Skin of body (tissue), 1 donor: ENCODE measurements at regions not wholly inside any gene's neighbourhood (a gene's known extent, or its start where the extent isn't known, plus 50 kb on each side); places are given as distances from the start of the nearest gene placed in this dataset.

Source experiments
- DNase-seq: peaks from one replicate; lab custom pipeline; 2025; lab: John Stamatoyannopoulos, UW

DNA sequence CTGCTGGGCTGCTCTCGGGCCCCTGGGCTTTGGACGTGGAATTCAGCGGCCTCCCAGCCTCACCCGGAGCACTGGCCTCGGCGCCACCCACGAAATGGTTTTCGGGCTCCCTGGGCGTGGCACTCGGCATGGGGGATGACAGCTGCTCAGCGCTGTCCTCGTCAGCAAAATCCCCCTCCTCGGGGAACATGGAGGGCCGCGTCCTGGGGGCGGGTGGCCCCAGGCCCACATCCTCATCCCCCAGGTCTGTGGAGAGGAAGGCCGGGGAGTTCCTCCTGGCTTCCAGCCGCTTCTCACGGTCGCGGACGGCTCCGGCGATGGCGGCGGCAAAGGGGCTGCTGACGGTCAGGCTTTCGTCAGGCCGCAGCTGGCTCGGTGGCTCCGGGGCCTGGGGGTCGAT is 88.4 kb downstream of the CTTN start:
- DNase-seq = no peak

DNA sequence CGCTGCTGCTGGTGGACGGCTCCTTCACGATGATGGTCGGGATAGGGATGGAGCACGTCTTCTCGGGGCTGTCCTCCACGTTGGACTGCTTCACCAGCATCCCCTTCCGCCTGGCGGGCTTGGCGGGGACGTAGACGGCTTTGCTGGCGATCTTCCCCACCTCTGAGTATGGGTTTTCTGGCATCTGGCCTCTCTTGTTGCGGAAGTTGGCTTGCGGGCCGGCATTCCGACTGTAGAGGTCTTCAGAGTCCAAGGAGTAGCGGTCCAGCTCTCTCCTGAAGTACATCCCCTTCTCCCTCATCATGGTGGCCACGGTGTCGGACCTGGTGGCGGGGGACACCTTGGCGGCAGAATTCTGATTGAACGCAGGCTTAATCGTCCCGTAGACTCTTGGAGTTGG is 88.8 kb downstream of the CTTN start:
- DNase-seq = no peak

DNA sequence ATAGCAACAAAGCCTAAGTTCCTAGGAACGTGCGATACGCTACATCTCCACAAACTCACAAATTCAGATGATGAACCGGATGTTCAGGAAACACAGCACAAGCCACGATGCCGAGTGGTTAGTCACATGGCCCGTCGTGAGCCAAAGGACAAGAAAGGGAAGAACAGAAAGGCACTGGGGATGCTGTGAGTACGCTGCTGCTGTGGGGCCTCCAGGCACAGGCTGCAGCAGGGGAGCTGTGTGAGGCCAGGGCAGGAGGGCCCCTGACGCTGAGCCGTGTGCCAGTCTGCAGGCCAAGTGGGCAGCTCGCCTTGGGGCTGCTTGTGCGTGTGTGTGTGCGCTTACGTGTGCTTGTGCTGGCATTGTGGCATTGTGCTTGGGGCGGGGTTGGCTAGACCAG is 89.4 kb downstream of the CTTN start:
- DNase-seq = no peak

DNA sequence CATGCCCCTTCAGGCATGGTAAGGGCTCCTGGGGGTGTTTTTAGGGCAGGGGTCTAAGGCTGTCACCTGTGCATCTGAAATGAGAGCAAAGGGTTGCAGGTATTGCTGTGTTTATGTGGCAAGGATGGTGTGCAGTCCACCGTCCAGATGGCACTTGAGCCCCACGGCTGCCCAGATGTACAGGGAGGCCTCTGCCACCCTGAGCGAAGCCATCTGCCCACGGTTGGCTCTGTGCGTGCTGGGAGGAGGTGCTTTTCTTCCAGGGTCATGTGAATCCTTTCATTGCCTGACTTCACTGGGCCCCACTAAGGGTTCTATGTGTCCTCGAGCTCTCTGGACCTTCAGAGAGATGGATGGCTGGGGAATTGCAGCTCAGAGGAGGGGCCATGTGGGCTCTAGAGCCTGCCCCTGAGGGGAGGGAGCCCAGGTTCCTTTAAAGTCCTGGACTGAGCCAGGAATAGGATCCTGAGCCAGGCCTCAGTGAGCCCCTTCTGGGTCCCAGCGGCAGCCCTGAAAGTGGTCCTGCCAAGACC is 89.9 kb downstream of the CTTN start:
- DNase-seq = no peak

DNA sequence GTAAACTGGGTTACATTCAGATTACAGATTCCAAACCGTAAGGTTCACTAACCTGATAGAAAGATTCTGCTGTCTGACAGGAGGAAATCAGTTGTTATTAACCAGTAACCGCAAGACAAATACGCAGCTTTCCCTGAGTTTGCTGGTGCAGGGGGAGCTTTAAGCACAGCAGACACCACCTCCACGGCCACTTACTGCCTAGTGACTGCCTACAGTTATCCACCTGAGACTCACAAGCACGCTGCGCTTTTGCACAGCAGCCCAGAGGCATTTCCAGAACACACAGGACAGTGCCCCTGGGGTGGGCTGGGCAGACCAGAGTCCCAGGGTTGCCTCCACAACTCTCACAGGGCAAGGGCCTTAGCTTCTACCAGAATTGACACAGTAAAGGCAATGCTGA is 90.9 kb downstream of the CTTN start:
- DNase-seq = no peak

DNA sequence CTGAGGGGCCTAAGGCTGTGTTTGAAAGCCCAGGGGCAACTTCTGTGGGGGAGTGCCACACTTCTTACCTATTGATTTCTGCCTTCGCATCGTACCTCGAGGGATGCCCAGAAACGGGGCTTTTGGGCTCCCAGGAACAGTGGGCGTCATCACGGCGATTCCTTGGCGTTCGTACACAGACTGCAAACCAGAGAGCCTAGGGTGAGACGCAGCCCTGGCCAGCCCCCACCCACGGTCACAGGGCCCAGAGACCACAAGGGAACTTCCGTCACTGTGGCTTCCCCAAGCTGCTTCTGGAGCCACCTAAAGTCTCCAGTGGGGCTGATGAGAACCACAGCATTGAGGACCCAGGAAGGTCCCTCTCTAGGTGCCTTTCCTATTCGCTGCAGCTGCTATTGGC is 91.9 kb downstream of the CTTN start:
- DNase-seq = no peak

DNA sequence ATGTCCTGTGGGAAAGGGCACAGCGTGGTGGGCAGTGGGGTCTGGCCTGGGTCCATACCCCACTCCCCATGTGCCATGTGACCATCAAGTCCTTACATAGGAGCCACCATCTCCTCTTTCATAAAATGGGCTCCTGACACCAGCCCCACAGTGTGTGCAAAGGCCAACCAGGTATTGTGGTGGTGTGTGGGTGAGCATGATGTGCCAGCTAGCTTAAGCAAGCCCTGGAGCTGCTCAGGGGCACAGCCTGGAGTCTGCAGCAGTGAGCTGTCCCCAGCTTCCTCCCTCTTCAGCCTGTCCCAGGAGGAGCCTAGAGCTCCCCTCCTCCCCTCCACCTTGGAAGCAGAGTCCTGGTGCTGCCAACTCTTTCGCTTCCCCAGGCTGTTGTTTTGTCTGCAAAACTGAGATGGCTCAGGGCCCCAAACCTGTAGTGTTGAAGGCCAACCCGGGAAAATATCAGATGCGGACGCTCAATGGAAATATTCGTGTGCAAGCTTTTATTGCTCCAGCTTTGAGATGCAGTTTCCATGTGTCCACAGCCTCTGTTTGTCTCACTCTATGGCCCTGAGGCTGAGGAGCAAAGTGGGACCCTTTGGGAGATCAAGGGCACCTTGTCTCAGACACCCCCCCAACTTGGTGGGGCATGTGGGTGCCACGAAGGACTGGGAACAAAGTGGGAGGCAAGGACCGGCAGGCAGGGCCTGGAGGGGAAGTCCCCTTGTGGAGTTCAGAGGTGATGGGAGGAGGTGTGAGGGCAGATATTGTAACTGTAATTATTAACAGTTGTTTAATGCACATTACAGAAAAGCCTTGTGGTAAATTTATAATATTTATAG is 92.6 kb downstream of the CTTN start:
- no peak for DNase-seq

DNA sequence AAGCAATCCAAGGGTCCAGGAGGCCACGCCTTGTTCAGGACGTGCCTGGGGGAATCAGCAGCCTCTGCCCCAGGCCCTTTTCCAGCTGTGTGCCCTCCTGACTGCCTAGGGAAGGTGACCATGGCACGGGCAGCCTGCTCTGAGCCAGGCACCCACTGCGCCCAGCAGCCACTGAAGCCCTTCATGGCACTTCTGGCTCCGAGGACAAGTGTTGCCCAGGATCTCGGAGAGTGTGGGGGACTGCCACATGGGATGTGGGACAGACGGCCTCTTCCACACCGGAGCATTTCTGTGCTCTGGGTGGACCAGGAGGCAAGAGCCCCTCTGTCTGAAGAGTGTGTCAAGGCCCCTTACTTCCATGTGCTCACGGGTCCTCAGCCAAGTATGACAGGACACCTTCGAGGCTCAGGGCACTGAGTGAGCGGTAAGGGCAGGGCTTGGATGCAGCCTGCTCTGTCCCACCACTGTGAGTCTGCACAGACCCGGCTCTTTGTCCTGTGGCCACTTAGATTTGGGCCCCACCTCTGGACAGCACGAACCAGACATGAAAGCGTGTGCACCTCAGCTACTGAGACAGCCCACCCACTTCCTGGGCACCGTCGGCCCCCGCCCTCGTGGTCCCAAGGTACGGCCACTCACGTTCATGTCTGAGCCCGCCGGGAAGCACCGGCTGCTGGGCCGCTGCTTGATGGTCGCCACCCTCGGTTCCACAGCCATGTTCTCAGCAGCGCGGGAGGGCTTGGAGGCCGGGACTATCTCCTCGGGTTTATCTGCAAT is 93.6 kb downstream of the CTTN start:
- no peak for DNase-seq

DNA sequence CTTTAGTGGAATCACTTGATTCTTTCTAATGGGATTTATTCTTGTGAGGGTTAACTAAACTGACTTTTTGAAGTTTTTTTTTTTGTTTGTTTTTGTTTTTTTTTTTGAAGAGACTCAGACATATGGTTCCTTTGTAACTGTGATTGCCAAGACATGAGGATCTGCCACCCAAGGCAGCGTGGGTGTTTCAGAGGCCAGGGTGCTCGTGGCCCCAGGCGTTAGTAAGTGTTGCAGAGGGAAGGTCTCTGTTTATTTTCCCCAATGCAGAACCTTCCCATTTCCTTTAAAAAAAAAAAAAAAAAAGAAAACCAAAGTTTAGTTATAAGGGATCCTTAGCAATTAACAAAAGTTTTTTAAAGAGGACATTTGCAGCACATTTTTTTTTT is 94.8 kb downstream of the CTTN start:
- no peak for DNase-seq

DNA sequence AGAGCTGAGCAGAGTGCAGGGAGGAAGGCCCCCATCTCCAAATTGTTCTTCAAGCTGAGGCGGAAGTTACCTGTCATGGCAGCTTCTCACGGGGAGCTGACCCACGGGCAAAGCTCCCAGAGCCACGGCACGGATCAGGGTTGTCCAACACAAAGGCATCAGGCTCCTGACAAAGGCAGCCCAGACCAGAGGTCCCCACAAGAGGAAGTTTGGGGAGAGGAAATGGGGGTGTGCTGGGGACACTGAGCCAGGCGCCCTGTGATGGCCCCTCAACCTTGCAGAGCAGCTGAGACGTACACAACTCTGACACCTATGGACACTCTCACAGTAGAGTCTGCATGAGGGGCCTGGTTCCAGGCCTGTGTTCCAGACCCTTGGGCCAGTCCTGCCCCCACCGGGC is 95.6 kb downstream of the CTTN start:
- DNase-seq = no peak

DNA sequence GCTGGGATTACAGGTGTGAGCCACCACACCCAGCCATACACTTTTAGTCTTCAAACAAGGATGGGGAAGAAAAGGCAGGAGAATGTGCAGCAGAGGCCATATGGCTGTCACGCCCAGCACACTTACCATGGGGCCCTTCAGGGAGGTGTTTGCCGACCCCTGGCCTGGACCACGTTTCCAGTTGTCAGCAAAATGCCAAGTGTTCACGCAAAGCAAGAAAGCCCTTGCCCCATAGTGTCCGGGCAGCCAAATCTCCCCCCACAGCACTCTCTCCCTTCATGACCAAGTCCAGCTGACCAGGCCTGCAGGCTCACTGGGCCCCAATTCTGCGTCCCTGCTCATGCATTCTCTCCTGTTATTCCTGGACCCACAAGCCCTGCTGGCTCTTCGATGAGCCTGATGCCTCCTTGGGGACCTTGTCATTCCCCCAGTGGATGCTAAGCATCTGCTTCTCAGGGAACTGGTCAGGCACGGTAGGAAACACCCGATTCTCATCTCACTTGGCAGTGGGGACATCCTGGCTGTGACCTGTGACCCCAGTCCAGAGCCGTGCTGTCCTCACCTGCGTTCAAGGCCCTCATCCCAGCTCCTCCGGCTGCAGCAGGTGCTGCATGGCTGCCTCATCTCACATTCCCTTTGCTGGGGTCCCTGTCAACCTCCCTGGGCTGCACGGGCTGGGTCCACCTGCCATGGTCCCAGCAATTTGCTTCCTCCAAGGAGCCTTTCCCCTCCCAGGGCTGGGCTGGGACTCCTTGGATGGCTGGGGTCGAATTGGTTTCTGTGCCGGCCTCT is 96.4 kb downstream of the CTTN start:
- DNase-seq = no peak

DNA sequence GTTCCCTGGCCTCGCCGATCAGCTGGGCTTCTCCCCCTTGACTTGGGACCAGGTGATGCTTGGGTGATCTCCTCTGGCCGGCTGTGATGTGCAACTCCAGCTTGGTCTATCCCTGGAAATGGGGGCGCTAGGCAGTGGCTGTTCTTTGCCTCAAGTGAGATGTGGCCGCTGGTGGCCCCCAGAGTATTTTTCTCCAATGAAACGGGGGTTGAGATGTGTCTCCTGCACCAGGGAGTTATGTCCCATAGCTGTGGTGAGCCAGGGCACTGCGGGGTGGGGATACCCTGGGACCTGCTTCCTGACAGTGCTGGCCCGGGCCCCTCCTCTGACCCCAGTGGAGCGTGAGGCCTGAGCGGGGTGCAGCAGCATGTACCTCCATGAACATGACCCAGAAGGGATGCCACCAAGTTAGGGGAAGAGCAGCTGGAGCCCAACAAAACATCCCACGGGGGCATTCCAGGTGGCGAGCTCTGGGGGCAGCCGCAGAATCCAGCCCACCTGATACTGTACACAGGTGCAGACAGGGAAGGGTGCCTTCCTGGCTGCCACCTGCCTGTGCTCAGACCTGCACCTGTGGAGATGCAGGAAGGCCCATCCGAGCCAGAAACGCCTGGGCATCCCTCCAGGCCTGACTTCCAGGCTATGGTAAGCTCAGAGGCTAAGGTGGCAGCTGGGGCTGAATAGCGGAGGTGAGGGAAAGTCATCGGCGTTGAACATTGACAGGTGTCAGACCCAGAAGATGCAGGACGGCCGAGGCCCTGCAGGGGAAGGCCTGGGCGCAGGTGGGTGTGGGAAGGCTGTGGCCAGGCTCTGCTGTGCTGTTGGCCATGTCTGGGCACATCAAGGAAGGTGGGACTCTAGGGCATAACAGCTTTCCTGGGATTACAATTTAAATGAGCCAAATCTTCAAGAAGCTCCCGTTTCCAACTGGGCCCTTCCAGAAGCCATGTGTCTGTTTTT is 97.3 kb downstream of the CTTN start:
- DNase-seq = no peak

DNA sequence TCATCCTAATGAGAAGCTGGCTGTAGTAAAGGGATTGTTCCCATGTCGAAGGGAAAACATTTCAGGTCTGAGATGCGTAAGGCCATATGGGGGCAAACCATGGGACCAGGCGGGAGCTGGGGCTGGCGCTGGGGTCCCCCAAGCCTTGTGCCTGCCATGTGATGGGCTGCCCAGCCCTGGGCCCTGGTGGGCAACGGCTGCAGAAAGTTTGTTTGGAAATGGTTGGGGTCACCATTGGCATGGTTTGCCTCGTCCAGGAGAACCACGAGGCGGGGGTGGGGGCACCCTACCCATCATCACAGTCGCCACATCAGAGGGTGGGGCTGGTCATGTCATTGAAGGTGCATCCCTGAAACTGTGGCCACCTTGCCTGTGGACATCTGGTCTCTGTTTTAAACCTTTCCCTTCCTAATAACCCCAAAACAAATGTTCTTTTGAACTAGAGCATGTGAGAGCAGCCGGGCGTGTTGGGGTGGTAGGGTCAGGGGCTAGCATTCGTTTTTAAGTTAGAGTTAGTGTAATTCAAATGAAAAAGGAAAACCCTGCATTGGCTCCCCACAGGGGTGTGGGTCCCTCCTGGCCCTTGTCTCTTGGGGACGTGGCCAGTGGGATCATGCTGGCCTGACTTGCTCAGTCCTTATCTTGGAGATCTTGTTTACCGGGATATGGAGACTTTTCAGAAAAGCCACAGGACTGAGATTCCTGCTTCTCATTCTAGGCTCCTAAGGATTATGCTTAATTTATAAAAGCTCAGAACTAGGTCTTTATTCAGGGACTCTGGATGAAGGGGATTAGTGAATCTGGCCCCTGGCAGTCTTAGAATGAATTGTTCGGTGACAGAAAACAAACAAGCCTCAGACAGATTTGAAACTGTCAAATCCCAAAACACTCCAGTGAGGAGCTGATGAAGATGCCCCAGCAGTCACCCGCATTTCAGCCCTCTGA is 98.5 kb downstream of the CTTN start:
- DNase-seq = no peak

DNA sequence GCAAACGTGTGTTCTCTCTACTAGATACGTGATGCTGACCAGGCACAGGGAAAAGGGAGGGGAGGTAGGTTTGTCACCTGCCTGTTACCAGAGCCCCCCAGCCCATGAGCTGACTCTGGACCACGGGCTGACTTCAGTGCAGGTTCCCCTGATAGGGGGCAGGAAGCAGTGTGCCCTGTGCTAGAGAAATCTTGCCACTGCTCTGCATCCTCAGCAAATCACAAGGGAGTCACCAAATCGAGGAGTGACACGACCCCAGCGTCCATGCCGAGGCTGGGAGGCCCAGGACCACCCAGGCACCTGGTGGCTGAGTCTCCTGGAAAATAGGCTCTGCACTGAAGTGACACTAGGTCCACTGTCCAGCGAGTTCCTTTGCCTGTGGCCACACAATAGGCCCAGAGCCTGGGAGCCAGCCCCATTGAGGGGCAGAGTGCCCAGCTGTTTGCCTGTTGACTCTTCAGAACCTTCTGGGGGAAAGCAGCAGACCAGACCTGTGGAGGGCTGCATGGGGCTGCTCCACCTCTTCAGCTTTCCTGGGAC is 99.3 kb downstream of the CTTN start:
- DNase-seq = no peak

DNA sequence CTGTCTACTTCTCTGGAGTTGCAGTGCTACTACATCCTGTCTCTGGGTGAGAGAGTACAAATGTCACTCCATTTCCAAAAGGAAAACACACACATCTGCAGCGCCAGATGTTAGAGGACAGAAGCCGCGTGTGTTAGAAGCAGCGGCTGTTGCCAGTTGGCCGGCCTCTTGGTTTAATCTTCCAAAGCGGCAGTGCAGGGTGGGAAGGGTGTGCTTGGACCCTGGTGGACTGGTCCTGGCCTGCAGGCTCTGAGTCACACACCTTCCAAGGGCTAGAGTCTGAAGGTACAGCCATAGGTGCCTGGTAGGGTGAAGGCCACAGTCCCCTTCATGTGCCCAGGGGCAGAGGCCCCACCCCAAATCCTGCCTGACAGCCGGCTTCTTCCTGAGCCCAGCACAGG is 99.8 kb downstream of the CTTN start:
- no peak for DNase-seq

DNA sequence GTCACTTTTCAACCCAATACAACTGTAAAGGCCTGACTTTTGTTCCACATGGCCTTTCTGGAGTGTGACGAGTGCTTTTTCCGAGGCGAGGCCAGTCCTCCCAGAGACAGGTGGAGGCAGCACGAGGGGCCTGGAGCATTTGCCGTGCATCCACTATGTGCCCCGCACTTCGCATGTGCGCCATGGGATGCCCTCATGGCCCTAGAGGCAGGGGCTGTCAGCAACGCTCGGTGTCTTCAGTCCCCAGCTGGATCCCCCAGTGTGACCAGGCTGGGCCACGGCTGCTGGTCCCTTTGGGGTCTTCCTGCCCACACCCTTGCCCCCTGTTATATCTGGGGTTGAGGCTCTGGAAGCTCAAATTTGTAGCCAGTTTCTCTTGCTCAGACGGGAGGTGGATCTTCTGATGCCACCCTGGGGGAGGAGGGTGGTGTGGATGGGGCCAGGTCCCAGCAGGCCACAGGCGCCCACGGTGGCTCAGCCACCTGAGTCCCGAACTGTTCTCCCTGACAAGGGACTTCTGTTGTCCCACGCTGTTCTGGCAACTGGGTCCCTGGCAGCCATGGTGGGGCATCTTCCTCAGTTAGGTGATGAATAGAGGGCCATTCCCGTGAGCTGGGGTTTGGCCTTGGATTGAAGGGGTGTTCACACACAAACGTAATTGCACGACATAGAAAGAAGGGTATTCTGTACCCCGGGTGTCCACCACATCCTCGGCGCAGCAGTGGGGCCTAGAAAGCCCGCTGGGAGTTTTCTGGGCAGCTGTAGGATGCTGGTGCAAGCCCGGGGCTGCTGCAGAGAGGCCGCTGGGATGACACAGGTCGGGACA is 100.9 kb downstream of the CTTN start:
- no peak for DNase-seq

DNA sequence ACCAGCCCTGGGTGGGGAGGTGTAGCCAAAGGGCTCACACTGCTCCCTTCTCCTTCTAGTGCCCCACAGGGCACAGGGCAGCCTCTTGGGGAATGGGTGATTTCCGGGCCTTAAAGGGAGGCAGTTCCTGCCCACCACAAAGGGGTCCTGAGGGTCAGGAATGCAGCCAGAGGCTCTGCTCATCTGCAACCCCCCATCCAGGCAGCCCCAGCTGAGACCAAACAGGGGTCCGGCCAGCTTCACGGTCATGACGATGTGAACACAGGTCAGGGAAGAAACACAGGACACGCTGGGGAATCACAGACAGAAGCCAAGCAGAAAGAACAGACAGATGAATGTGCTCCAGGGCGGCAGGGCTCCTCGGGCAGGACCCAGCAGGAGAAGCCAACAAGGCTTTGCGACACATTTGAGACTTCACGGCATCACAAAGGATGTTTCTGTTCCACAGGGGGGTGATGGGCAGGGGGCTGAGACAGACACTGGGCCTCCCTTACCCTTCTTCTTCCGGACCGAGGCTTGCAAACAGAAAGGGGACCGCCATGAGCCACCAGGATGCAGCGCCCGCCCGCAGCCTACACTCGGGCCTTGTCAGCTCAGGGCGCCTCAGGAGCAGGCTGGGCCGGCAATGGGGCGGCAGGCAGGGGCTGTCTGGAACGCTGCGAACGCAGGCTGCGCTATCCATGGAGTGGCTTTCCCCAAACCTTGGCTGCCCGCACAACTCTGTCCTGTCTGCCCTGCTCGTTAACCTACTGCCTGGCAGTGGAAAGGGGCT is 101.9 kb downstream of the CTTN start:
- no peak for DNase-seq
